Hindlimb muscle (tissue), 1 donor: ENCODE measurements at regions not wholly inside any gene's neighbourhood (a gene's known extent, or its start where the extent isn't known, plus 50 kb on each side); places are given as distances from the start of the nearest gene placed in this dataset.

Experiments used
- DNase-seq: peaks from one replicate; pipeline ENCODE4 v3.0.0-alpha.2; 2013

DNA sequence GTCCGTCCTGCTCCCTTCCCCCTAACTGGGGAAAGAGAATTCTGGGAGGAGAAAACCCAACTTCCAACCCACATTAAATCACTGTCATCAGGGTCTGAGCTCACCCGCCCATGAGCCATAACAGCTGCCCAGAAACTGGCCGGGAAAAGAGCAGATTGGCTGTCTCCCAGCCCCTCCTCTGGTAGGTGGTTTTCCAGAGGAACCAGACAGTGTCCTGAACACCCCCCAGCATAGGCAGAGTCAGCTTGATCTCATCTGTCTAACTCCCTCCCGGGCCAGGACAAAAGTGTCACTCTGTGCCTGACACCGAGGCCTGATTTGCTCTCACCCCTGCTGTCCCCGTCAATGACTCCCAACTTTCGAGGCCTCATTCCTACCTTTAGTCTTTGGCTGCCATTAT, 197.0 kb downstream of the AXIN2 start:
- no peak for DNase-seq

DNA sequence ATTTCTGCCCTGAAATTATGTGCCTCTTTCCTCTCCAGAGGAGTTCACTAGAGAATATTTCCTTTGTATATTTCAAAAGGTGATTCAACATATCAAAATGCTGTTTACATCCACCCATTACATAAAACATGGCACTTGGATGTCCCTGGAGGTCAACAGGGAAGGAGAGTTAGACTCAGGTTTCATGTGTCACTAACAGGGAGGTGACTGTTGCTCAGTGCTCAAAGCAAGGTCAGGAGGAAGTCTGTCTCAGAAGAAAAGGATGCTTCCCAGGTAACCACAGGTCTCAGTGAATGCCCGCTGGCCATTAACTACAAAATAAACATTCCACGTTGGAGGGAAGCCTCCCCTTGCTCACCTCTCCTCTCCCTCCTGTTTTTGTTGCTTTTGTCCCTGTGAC, 198.6 kb downstream of the AXIN2 start:
- no peak for DNase-seq

DNA sequence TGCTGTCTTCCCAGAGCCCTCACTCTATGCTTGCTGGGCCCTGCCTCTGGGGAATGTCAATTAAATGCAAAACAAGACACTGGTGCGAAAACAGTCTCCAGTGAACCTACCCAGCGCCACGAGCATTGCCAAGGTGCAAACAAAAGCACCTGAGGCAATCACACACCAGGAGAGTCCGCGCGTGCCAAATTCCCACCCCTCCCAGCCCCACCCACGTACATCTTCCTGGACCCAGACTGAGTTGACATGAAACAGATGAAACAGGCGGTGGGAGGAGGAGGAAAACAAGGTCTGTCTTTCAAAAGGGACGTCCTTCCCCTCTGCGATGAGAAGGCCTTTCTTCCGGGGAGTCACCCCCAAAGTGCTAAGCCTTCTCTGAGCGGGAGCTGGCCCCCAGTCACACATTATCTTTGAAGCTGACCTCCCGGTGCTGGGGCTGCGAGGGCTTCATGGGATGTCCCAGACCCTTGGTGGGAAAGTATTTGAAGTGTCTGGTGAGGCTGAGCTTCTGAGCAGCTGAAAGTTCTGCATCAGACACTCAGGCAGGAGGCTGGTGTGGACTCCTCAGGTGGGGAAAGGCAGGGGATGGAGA, 200.4 kb downstream of the AXIN2 start:
- no peak for DNase-seq

DNA sequence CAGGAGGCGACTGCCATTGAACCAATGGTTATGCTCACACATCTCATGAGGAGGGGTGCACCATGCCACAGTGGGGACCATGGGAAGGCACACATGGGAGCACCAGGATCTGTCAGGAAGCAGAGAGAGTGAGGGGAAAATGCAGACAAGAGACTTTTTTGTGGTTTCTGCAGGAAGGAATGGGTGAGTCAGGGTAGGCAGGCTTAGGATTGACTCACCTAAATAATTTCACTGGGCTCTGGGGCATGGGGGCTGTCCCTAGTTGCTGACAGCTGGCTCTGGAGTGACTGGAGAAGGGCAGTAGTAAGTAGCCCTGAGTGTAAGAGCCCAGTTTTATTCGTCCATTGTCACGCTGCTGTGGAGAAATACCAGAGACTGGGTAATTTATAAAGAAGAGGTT, 202.4 kb downstream of the AXIN2 start:
- DNase-seq: no peak

DNA sequence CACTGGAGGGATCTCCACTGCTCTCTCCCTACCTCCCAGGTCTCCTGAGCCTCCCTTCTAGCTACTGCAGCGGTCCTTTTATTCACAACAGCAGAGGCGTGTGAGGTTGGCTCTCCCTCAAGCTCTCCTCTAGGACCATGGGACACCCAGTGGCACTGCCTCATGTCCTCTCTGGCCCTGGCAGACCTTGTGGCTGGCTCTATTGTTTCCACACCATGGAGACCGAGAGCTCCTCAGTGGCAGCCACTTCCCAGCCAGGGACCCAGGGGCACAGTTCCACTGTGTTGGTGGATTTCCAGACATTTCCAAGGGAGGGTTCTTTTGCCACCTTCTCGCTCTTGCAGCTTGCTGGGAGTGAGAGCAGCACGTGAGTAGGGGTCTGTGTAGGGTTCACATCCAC, 204.9 kb downstream of the AXIN2 start:
- DNase-seq: no peak

DNA sequence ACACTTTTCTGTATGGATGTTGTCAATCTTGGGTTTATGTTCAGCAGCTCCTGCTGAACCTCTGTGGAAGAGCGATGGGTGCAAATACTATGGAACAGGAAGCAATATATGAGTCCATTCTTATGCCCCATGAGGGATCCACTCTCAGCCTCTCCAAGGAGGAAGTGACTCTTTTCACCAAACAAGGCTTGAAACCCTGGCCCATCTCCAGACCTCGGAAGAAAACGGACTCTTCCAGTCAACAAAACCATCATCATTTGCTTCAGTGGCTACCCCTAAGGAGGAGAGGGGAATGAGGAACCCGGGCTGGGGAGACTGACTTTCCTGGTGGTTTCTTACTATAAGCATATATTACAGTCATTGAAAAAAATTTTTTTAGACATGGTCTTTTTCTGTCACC, 206.2 kb downstream of the AXIN2 start:
- no peak for DNase-seq

DNA sequence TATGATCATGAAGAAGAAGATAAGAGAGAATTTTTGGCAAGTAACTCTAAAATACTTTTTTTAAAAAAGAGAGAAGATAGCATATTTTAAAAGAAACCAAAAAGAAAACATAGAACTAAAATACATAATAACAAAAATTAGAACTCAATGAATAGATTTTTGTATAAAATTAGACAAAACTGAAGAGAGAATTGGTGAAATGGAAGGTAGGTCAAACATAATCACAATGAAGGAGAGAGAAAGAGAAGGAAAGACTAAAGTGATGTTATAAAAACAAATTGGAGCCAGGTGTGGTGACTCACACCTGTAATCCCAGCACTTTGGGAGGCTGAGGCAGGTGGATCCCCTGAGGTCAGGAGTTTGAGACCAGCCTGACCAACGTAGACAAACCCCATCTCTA, 211.5 kb downstream of the AXIN2 start:
- DNase-seq: no peak

DNA sequence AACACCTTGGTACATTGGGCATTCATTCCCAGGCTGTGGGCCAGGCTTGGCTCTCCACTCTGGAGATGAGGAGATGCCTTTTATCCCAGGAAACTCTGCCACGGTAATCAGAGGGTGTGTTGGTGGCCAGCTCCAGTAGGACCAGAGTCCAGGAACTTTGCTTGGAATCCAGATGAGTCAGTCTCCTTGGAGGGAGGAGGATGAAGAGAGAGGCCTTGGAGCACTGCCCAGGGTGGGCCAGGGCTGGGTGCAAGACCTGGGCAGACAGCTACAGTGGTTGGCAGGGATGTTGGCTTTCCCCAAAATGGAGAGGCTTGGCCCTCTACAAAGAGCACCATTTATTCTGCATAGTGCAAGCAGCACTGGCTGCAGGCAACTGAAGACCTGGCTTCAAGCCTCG, 209.0 kb downstream of the RGS9 start:
- DNase-seq: no peak

DNA sequence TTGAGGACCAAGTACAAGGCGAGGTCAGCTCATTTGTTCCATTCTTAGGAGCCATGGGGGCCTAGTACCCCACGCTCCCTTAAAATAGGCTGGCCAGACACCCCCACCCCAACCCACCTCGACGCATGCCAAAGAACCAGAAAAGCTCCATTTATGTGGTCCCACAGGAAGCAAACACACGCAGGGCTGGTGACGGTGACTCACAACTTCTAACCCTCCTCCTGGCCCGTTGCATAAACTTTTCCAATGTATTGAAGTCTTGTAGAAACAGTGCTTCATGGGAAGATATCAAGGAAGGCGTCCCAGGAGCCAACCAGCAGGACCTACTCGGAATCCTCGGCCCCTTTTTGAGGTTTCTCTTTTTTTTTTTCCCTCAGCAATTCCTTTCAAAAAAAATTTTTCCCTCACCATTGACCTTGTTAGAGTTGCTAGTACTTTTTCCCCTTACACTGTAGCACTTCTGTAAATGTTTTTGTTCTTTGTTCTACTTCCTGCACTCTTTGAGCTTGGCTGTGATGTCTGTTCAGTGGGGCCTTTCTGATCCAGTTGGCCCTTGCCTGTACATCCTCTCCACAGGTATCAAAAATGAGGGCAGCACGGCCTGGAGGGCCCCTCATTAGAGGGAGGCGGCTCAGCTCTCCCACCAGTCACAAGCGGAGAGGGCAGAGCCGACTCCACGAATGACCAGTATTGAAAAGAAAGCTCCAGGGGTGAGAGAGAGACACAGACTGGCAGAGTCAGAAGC, 208.3 kb downstream of the RGS9 start:
- DNase-seq: no peak

DNA sequence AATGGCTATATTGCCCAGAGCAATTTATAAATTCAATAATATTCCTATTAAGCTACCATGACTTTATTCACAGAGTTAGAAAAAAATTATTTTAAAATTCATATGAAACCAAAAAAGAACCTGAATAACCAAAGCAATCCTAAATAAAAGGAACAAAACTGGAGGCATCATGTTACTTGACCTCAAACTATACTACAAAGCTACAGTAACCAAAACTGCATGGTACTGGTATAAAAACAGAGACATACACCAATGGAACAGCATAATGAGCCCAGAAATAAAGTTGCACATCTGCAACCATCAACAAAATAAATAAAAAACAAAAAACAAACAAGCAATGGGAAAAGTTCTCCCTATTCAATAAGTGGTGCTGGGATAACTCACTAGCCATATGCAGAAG, 203.2 kb downstream of the RGS9 start:
- DNase-seq: no peak

DNA sequence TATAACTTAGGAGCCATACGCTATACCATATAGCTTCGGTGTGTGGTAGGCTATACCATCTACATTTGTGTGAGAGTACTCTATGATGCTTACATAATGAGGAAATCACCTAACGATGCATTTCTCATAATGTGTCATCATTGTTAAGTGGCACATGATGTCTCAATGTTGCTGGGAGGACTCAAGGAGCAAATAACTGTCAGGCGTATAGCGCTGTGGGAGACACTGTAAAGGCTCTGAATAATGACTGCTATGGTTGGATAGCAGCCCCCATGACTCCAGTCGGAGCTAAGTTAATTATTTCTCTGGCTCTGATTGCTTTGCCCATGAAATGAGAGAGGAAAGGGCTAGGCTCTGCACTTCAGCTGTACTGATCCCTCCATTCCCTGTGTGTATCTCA, 197.2 kb downstream of the RGS9 start:
- no peak for DNase-seq

DNA sequence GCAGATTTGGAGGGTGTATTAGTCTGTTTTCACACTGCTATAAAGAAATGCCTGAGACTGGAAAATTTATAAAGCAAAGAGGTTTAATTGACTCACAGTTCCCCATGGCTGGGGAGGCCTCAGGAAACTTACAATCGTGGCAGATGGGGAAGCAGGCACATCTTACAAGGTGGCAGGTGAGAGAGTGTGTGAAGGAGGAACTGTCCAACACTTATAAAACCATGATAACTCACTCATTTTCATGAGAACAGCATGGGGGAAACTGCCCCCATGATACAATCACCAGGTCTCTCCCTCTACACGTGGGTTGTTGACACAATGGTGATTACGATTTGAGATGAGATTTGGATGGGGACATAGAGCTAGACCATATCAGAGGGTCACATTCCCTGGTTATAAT, 195.6 kb downstream of the RGS9 start:
- DNase-seq: no peak

DNA sequence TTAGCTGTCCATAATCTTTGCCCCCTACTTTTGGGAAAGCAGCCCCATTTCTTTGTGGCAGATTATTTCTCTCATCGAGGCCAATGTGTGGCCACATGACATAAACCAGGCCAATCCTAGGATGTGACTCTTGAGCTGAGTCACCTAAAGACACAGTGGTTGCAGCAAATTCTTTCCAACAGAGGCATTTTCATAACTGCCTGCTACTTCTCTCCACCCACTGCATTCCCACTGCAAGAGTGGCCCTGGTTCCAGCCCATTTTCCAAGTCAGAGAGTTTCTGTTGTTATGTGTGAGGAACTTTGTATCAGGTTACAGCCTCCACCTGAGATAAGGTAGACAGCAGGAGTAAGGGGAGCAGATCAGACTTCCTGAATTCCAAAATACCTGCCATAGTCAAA, 195.2 kb downstream of the RGS9 start:
- DNase-seq: no peak

DNA sequence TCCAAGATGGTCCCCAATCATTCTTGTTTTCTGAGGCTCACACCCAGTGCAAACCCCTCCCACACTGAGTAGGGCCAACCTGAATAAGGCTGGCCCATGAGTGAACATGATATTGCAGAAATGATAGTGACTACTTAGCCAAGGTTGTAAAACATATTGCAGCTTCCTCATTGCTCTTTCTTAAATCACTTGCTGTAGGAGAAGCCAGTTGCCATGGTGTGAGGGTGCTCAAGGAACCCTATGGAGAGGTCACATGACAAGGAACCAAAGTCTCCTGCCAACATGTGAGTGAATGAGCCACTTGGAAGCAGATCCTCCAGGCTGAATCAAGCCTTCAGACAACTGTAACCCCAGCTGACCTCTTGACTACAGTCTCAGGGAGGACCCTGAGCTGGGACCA, 191.4 kb downstream of the RGS9 start:
- no peak for DNase-seq

DNA sequence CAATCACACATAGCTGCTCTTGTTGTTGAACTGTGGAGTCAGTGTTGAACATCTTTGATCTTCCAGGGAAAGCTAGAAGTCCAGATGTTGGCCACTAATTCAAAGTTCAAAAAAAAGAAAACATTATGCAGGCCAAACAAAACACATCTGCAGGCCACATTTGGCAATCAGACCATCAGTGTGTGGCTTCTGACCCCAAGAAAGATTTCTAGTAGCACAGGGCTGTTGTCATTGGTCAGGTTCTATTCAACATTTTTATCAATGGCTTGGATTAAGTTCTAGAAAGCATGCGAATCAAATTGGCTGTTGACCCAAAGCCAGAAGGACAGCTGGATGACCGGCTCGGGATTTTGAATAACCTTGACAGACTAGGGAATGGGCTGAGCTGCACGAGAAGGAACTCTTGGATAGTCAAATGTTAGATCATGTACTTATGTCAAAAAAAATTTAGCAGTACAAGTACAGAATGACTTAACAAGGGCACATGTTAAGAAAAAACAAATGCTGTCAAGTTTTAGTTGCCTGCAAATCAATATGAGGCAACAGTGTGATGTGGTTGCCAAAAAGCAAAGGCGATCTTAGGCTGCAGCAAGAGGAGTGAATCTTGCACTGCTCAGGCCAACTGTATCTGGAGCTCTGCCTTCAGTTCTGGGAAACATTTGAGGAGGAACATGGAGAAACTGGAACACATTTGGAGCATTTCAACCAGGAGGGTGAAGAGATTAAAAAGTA, 187.6 kb downstream of the RGS9 start:
- peak; percentile 54 for DNase-seq

DNA sequence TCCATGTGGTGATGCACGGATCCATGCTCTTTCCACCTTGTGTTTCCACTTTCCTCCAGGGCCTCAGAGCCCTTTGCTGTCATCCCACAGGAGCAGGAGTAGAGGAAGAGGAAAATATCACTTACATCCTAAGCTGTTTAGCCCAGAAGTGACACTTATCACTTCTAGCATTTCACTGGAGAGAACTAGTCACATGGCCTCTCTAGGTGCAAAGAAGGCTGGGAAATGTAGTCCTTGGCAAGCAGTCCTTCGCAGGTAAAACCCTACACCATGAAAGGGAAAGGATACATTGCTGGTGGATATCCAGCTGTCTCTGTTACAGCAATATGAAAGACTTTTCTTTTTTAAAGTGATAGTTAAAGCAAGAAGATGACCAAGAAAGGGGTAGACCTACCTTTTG, 185.9 kb downstream of the RGS9 start:
- no peak for DNase-seq

DNA sequence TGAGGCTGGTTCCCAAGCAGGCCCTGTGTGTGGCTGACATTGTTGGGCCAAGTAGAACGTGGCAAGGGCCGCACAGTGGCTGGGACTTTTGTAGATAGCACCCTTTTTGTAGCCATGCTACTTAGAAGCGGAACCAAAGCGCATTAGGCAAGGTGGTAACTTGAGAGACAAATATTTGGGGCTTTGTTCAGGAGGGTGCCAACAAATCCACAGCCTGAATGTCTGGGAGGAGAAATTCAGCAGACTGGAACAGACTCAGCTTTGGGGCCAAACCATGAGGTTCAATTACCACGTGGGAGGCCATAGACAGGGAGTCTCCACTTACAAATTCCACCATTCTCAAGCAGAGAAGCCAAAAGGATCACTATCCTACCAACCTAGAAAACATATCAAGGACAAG, 183.7 kb downstream of the RGS9 start:
- no peak for DNase-seq

DNA sequence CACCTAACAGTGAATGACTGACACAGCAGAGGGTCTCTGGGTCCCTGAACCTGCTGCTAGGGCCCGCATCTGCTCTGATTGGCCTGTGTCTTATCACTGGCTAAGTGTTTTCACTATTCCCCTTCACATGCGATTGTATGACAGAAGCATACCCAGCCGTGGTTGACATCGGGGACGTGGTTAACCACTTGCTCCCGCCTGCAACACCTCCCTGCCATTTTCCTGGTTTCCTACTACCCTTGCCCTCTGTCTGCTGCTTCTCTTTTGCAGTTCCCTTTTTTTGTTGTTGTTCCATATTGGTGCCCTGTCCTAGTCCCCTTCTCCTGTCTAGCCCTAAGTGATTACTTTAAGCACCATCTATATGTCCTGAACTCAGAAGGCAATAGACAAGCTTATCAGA, 177.0 kb downstream of the RGS9 start:
- no peak for DNase-seq

DNA sequence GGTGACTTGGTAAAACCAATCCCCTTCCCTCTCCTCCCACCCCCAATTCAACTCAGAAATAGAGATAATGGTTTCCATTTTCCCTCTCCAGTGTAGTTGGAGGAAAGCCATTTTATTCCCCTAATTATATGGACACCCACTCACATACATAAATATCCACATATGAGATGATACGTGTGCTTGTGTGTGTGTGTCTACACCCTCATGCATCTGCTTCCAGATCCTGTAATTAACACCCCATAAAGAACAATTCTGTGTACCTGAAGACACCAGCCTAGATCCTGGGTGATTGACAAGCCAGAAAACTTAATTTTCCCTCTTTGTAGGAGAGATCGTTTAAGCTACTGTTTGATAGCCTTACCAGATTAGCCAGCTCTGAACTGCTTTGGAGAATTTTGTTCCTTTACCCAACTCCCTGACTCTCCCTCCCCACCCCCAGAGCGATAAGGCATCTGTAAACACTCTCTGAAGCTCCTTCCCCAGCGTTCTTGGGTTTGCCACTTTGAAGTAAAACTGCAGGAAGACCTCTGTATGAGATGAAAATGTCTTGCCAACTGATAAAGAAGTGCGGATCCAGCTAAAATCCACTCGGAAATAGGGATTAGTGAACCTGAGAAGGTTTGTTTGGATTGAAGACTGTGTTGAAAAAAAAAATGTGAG, 175.7 kb downstream of the RGS9 start:
- no peak for DNase-seq

DNA sequence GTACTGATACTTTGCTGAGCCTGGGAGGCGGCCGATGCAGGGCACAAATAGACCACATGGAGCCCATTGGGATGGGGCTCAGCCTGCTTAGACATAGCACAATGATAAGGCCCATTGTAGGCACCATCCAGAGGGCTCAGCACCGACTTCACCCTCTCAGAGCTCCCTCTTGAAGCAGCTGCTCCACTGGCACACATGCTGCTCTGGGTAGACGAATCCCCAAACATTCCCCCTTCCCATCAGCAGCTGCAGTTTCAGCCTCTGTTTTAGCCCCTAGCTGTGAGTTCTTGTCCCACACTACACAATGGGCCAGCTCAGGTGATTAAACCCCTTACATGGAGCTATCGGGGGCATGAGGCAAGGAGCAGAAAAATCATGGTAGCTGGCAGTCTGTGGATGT, 174.1 kb downstream of the RGS9 start:
- no peak for DNase-seq

DNA sequence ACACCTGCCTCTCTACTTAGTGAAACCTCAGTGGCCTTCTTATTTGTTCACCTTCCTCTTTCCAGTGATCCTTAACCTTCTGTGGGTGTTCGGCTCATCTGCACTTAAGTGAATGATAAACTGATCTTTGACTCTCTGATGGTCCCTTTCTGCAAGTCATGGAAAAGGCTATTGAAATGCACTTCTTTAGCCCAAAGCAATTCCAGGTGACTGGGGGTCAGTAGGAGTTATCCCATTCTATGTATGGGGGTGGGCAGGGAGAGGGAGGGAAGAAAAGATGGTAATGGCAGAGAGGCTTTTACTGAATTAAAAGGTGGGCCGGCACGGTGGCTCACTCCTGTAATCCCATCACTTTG, 170.8 kb downstream of the RGS9 start:
- DNase-seq: no peak

DNA sequence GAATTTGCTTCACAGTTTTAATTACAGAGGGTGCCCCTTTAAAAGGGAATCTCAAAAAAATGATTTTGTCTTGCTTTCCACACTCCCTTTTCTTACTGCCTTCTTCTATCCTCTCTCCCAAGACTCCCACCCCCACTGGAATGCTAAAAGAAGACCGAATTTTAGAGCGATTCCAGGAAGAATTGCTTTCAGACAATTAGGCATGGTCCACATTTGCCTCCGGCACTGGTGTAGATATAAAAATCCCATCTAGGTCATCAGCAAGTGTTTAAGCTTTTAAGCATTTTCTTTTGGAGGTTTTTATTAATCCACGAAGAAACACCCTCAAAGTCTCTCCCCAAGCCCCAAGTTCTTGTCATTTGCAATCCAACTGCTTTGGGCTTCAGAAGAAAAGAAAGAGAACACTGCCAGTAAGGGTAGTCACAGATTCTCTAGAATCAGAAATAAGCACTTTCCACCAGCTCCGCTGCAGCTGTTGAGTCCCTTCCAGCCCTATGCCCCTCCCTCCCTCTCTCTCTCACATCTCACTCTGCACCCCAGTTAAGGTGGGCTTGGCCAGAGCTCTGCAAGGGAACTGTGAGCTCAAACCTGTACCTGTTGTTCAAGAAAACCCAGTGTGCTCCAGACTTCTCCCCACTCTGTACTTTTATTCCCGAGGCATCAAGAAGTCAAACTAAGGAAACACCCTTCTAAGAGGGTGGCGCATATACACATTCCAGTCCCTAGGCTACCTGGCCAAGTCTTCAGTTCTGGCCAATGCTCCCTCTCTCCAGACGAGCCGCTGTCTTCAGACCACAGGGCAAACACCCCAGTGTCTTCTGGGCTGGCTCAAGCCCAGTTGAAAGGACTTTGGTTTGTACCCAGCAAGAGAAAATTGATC, 170.2 kb downstream of the RGS9 start:
- no peak for DNase-seq

DNA sequence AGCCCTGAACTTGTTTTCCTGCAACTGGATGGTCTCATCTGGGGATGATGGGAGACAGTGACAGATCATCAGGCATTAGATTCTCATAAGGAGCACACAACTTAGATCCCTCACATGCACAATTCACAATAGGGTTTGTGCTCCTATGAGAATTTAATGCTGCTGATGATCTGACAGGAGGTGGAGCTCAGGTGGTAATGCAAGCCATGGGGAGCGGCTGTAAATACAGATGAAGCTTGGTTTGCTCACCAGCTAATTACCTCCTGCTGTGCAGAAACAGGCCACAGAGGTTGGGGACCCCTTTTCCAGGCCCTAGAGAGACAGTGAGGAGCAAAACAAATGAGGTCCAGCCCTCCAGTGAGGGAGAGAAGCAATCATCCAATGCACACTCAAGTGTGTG, 168.6 kb downstream of the RGS9 start:
- no peak for DNase-seq
